Lower leg skin (tissue), 4 donors: ENCODE measurements at regions not wholly inside any gene's neighbourhood (a gene's known extent, or its start where the extent isn't known, plus 50 kb on each side); places are given as distances from the start of the nearest gene placed in this dataset.

Experiments
- DNase-seq, 2 donors: peaks; one replicate each; pipeline ENCODE4 v3.0.0-alpha.2; 2019; ENCODE audit warnings: low spot score in 2 of 2
- H3K4me3 ChIP-seq: fragments of 200-600 bp; sonication (generic); 2 replicates; pipeline ENCODE4 v1.5.1; 2017; ENCODE audit warnings: mild to moderate bottlenecking, low read depth; ENCODE audit not compliant: poor library complexity, severe bottlenecking
- POLR2A ChIP-seq, 2 donors: fragments of 450-650 bp; IDR thresholded peaks; one replicate each; pipeline ENCODE4 v1.6.1; 2016 to 2017; ENCODE audit warnings: antibody characterized with exemption in 2 of 2, mild to moderate bottlenecking in 1 of 2, moderate library complexity in 1 of 2
- WGBS, 2 donors: methylation state at CpG; one replicate each; pipeline ENCODE4 v1.1.5; 2018; 5-methylcytosine and 5-hydroxymethylcytosine counted together
- intact Hi-C: fragments of 100-400 bp; cut with DNase I; formaldehyde crosslinking; loops from one replicate; pipeline ENCODE4 v1.15.0; 2023; ENCODE audit warnings: low total_unique reads
- TF ChIP-seq, protein P1 (sequence below), 3 donors: fragments of 450-650 bp; IDR thresholded peaks; one replicate each; pipeline ENCODE4 v1.5.1; 2016; ENCODE audit warnings: antibody characterized with exemption in 3 of 3, mild to moderate bottlenecking in 3 of 3, moderate library complexity in 2 of 3

DNA sequence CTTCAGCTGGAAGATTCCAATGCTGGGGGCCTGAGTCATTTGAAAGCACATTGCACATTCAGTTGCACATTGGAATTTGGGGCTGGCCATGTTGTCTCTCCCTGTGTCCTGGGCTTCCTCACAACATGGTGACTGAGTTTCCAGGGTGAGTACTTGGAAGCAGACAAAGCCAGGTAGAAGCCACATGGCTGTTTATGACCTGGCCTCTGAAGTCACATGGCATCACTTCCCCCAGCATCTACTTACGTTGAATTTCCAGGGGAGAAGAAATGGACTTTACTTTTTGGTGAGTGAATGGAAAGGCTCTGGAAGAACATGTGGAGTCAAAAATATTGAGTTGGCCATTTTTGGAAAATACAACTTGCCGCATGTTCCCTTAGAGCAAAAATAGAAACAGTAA, 155.5 kb downstream of the LINC00237 start:
- TF ChIP-seq POLR2A (IDR thresholded peaks at IDR 0.05), result no peak
- TF ChIP-seq, protein P1, sequence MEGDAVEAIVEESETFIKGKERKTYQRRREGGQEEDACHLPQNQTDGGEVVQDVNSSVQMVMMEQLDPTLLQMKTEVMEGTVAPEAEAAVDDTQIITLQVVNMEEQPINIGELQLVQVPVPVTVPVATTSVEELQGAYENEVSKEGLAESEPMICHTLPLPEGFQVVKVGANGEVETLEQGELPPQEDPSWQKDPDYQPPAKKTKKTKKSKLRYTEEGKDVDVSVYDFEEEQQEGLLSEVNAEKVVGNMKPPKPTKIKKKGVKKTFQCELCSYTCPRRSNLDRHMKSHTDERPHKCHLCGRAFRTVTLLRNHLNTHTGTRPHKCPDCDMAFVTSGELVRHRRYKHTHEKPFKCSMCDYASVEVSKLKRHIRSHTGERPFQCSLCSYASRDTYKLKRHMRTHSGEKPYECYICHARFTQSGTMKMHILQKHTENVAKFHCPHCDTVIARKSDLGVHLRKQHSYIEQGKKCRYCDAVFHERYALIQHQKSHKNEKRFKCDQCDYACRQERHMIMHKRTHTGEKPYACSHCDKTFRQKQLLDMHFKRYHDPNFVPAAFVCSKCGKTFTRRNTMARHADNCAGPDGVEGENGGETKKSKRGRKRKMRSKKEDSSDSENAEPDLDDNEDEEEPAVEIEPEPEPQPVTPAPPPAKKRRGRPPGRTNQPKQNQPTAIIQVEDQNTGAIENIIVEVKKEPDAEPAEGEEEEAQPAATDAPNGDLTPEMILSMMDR (IDR thresholded peaks at IDR 0.05), result no peak
- DNase-seq, result no peak
- H3K4me3 ChIP-seq, result no peak overlapping the region
- intact Hi-C loops, result no loop called here
- 76 to 83% methylated on average over 2 of the region's 2 CpGs for WGBS, 2 donors

DNA sequence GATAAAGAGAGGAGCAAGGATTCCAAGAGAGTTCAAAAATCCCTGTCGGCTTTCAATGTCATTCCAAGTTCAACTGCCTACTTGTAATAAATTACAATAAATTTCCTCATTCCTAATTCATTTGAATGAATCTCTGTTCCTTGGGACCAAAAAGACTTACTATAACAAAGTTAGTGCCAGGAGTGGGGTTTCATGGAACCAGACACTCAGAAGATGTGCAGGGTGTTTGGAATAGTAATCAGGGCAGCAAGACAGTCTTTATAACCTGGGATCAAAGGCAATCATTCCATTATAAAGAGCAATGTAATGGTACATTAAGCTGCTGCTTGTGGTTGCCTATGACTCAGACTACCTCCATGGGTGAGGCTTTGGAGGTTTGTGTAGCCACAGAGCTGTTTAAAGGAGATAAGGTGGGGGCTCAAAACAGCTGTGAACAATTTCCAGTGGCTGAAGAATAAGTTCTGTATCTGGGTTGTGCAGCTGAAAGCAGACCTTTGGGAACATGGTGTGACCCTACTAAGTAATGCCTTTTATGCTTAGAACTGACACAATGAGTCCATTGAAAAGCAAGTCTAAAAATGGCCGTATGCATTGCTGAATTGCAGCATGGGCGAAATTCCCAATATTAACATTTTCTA, 159.9 kb downstream of the LINC00237 start:
- TF ChIP-seq, protein P1 (IDR thresholded peaks at IDR 0.05), result no peak
- no peak for TF ChIP-seq POLR2A (IDR thresholded peaks at IDR 0.05)
- no peak for DNase-seq
- H3K4me3 ChIP-seq, result no peak overlapping the region
- intact Hi-C loops, result no loop called here
- 83 to 92% methylated on average over 3 of the region's 3 CpGs for WGBS, 2 donors

GRCh38 chr20:20941468-20941889, 164.7 kb downstream of the LINC00237 start:
- TF ChIP-seq, protein P1 (IDR thresholded peaks at IDR 0.05), result no peak
- TF ChIP-seq POLR2A (IDR thresholded peaks at IDR 0.05), result no peak
- DNase-seq, result no peak
- WGBS, 2 donors, result 86 to 94% methylated on average over 2 of the region's 2 CpGs

DNA sequence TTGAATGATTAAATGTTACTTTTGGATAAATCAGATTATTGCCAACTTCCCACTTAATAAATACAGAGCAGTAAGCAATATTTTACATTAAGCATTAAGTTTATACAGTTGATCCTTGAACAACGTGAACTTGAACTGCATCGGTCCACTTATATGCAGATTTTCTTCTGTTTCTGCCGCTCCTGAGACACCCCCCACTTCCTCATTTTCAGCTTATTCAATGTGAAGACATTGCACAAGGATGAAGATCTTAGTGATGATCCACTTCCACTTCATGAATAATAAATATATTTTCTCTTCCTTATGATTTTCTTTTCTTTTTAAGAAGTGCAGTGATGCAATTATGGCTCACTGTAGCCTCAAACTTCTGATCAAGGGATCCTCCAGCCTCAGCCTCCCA, 167.2 kb downstream of the LINC00237 start:
- no peak overlapping the region for H3K4me3 ChIP-seq
- intact Hi-C loops, result no loop called here
- WGBS, 2 donors, result 83 to 91% methylated on average over 3 of the region's 3 CpGs
- TF ChIP-seq POLR2A (IDR thresholded peaks at IDR 0.05), result no peak
- TF ChIP-seq, protein P1 (IDR thresholded peaks at IDR 0.05), result no peak
- no peak for DNase-seq

More at GRCh38 chr20:20941468-20941889, 164.7 kb downstream of the LINC00237 start:
- intact Hi-C loops, result no loop called here
- no peak overlapping the region for H3K4me3 ChIP-seq

- intact Hi-C loops, result no loop called here
- DNase-seq, result no peak
- WGBS, 2 donors, result 71% methylated on average over 7 of the region's 7 CpGs
- no peak overlapping the region for H3K4me3 ChIP-seq
- TF ChIP-seq, protein P1 (IDR thresholded peaks at IDR 0.05), result no peak
- no peak for TF ChIP-seq POLR2A (IDR thresholded peaks at IDR 0.05)
Observed at GRCh38 chr20:20938599-20938998, 167.6 kb downstream of the LINC00237 start.

DNA sequence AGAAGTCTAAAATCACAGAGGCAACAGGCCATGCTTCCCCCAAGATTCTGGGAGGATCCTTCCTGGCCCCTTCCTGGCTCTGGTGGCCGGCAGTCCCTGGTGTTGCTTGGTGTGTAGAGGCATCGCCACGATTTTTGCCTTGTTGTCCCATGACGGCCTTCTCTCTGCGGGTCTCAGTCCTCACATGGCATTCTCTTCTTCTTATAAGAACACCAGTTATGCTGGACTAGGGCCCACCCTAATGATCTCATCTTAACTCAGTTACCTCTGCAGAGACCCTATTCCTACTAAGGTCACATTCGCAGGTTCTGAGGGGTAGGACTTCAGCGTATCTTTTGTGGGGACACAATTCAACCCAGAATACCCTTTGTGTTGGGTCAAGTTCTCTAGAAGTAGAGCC, 168.0 kb downstream of the LINC00237 start:
- 94 to 98% methylated on average over 7 of the region's 7 CpGs for WGBS, 2 donors
- TF ChIP-seq POLR2A (IDR thresholded peaks at IDR 0.05), result no peak
- TF ChIP-seq, protein P1 (IDR thresholded peaks at IDR 0.05), result no peak

More for the DNA sequence above, 168.0 kb downstream of the LINC00237 start:
- DNase-seq, result no peak
- intact Hi-C loops, result no loop called here
- H3K4me3 ChIP-seq, result no peak overlapping the region
